K562 (cell line): ENCODE measurements at regions not wholly inside any gene's neighbourhood (a gene's known extent, or its start where the extent isn't known, plus 50 kb on each side); places are given as distances from the start of the nearest gene placed in this dataset.

Experiments used
- ATAC-seq: fragments of 200-7000 bp; cut with Tn5 transposase; 3 replicates; pipeline ENCODE4 v1.9.1; 2020; ENCODE audit warnings: moderate library complexity
- BruUV-seq: library from RNA; stranded (reverse); fragments of 400-500 nt; replicated peaks from 2 replicates; lab custom pipeline; 2021; lab: Mats Ljungman, UMichigan
- CTCF ChIA-PET: fragments of 300-600 bp; formaldehyde crosslinking; extraction: SDS; loops from one replicate; lab custom pipeline; 2021; ENCODE audit warnings: low intra/inter-chr PET ratio; lab: Yijun Ruan, JAX
- POLR2A ChIA-PET: fragments of 300-600, 350-650 bp; sonication (Branson Sonifier 250); formaldehyde crosslinking; extraction: SDS; loops from one replicate; lab custom pipeline; 2021; ENCODE audit warnings: antibody characterized with exemption, inconsistent platforms; lab: Yijun Ruan, JAX
- DNase-seq, 4 experiments: peaks; one replicate each; pipeline versions ENCODE4 v3.0.0 to v3.0.0-alpha.2; 2011 to 2018; ENCODE audit warnings: low spot score in 3 of 4, mixed read lengths in 3 of 4; ENCODE audit errors: extremely low read depth in 1 of 4
- FAIRE-seq: peaks from 2 replicates; lab custom pipeline; 2011; peaks lifted over from hg19 to GRCh38; lab: Jason Lieb, UNC
- H2AFZ ChIP-seq: 2 replicates; pipeline ENCODE4 v1.6.0; 2011; ENCODE audit warnings: low read depth, low read length, control low read depth, inconsistent platforms
- H3K27ac ChIP-seq: fragments of 200-600 bp; 3 replicates; pipeline ENCODE4 v1.8.0; 2011; ENCODE audit warnings: low read depth, mild to moderate bottlenecking, control low read depth, inconsistent platforms, low read length, moderate library complexity, mixed read lengths; ENCODE audit errors: extremely low read depth
- H3K27me3 ChIP-seq, 2 experiments: fragments of 300-600 bp in 1 of 2; 2 replicates in 1 of 2; 3 replicates in 1 of 2; pipeline versions ENCODE4 v1.6.0 to v1.8.0; 2011; ENCODE audit warnings: inconsistent platforms in 2 of 2, low read length in 2 of 2, mild to moderate bottlenecking in 1 of 2, mixed read lengths in 1 of 2, moderate library complexity in 1 of 2; ENCODE audit not compliant: control insufficient read depth in 2 of 2, insufficient read depth in 2 of 2
- H3K36me3 ChIP-seq: fragments of 300-600 bp; 3 replicates; pipeline ENCODE4 v1.8.0; 2011; ENCODE audit warnings: mild to moderate bottlenecking, low read length, inconsistent platforms; ENCODE audit not compliant: control insufficient read depth, insufficient read depth
- H3K4me1 ChIP-seq, 2 experiments: fragments of 200-600 bp in 1 of 2; replicated peaks in 1 of 2; 2 replicates in 1 of 2; 3 replicates in 1 of 2; pipeline versions ENCODE4 v1.5.1 to v1.8.0; 2011; ENCODE audit warnings: inconsistent platforms in 2 of 2, low read length in 2 of 2, mild to moderate bottlenecking in 1 of 2, mixed read lengths in 1 of 2, moderate library complexity in 1 of 2; ENCODE audit not compliant: control insufficient read depth in 2 of 2, insufficient read depth in 2 of 2
- H3K4me2 ChIP-seq: 2 replicates; pipeline ENCODE4 v1.6.1; 2011; ENCODE audit warnings: low read length, control low read depth, inconsistent platforms, mixed read lengths; ENCODE audit not compliant: insufficient read depth
- H3K4me3 ChIP-seq: fragments of 200-600 bp; sonication (generic), shearing (Covaris generic); 2 replicates; pipeline ENCODE4 v1.5.1; 2016; ENCODE audit warnings: control low read depth, inconsistent platforms
- H3K79me2 ChIP-seq: fragments of 200-600 bp; 3 replicates; pipeline ENCODE4 v1.8.0; 2011; ENCODE audit warnings: low read length, inconsistent platforms; ENCODE audit not compliant: control insufficient read depth, insufficient read depth
- H3K9ac ChIP-seq, 2 experiments: 2 replicates each; pipeline versions ENCODE4 v1.6.0 to v1.6.1; 2011; ENCODE audit warnings: low read depth in 2 of 2, low read length in 2 of 2, control low read depth in 1 of 2, inconsistent platforms in 1 of 2, mild to moderate bottlenecking in 1 of 2, mixed read lengths in 1 of 2; ENCODE audit not compliant: insufficient read depth in 1 of 2
- H3K9me1 ChIP-seq: one replicate; pipeline ENCODE4 v1.6.0; 2011; ENCODE audit warnings: inconsistent platforms, mild to moderate bottlenecking, low read length, moderate library complexity; ENCODE audit not compliant: control insufficient read depth, insufficient read depth
- H3K9me3 ChIP-seq: replicated peaks from 2 replicates; pipeline ENCODE4 v1.5.1; 2011; ENCODE audit warnings: low read depth, low read length, inconsistent platforms; ENCODE audit not compliant: control insufficient read depth, insufficient read depth
- H4K20me1 ChIP-seq: replicated peaks from 2 replicates; pipeline ENCODE4 v1.6.1; 2011; ENCODE audit warnings: low read length, inconsistent platforms, mixed read lengths; ENCODE audit not compliant: control insufficient read depth, insufficient read depth
- AFF1 ChIP-seq, 2 experiments: fragments of 450-650 bp; IDR thresholded peaks; 2 replicates each; pipeline ENCODE4 v1.6.1; 2018; ENCODE audit warnings: mild to moderate bottlenecking in 2 of 2, low read depth in 1 of 2; ENCODE audit not compliant: partially characterized antibody in 2 of 2
- CREB1 ChIP-seq, 2 experiments: sonication (generic) in 1 of 2; formaldehyde crosslinking in 1 of 2; IDR thresholded peaks; 2 replicates each; pipeline versions ENCODE4 v1.6.1 to v1.8.0; 2012 to 2022; ENCODE audit warnings: inconsistent platforms in 1 of 2, mild to moderate bottlenecking in 1 of 2, missing genetic modification reagents in 1 of 2, moderate library complexity in 1 of 2
- FOS ChIP-seq: IDR thresholded peaks from 3 replicates; pipeline ENCODE4 v1.6.1; 2011; ENCODE audit not compliant: insufficient read length; ENCODE audit errors: extremely low read depth
- NFIX ChIP-seq: fragments of 250-450 bp; sonication (Bioruptor Pico); IDR thresholded peaks from 2 replicates; pipeline ENCODE4 v1.4.0; 2020; ENCODE audit warnings: low read depth, mild to moderate bottlenecking, moderate library complexity
- SAFB ChIP-seq: fragments of 200-400 bp; formaldehyde crosslinking; IDR thresholded peaks from 2 replicates; pipeline ENCODE4 v1.6.1; 2017; ENCODE audit warnings: low read depth, low read length, borderline replicate concordance
- SRSF9 ChIP-seq: fragments of 200-400 bp; formaldehyde crosslinking; IDR thresholded peaks from 2 replicates; pipeline ENCODE4 v1.6.1; 2017; ENCODE audit warnings: low read depth, low read length, borderline replicate concordance
- ZC3H11A ChIP-seq: IDR thresholded peaks from 2 replicates; pipeline ENCODE4 v1.6.1; 2012; ENCODE audit warnings: low read depth, low read length, improper control_type of control experiment
- WGBS: fragments of 100-300 bp; shearing (Covaris generic); methylation state at CpG from one replicate; pipeline ENCODE4 v1.1.6; 2016; ENCODE audit warnings: low coverage, mixed read lengths; ENCODE audit not compliant: insufficient coverage; ENCODE audit errors: missing lambda C conversion rate; 5-methylcytosine and 5-hydroxymethylcytosine counted together
- in situ Hi-C: fragments of 300-500 bp; cut with MboI; formaldehyde crosslinking; loops from 4 replicates; pipeline ENCODE4 v1.15.0; 2018; ENCODE audit warnings: inconsistent platforms, mixed read lengths
- intact Hi-C: fragments of 100-400 bp; cut with micrococcal nuclease; formaldehyde crosslinking; loops from 2 replicates; pipeline ENCODE4 v1.14.2; 2022
- TF ChIP-seq, protein P1 (sequence below), 2 experiments: fragments of 450-650 bp in 1 of 2; sonication (generic) in 1 of 2; formaldehyde crosslinking in 1 of 2; IDR thresholded peaks; 2 replicates each; pipeline versions ENCODE4 v1.7.1 to v1.9.0; 2016 to 2022; ENCODE audit warnings: inconsistent platforms in 1 of 2, mild to moderate bottlenecking in 1 of 2, missing genetic modification reagents in 1 of 2

DNA sequence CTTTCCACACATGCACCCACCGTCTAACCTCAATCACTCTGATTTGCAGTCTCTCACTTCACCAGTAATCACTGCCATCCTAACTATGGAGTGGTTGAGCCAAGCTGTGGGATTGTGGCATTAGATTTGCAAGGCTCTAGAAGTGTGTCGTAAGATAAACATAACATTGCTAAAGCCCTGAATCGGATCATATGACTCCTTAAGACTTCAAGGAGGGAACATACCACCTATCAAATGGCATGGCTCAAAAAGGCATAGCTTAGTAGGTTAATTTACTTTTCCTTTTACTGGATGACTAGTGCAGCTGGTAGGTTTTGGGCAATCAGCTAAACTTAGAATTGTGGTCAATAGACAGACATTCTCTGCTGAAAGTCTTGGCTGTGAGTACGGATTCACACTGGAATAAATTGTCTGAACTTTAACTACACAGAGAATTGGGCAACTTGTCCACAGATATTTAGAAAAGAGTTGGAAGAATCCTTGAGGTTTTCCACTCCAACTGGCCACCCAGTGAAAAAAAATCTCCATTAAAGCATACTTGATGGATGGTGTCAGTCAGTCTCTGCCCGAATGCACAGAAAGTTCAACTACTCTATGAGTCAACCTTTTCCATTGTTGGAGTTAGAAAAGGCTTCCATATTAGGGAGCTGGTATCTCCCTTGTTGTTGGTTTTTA lies 476.7 kb upstream of the CBLB start:
- FAIRE-seq (no peak), DNase-seq (no peak), ATAC-seq (no peak)
- Histone ChIP-seq H3K27ac (no peak overlapping the region), H3K4me1 (no peaks in the 10 kb centered on the region), H3K9ac (no peak overlapping the region), H3K27me3 (no peaks in the 10 kb centered on the region), H4K20me1 (no peaks in the 10 kb centered on the region), H3K79me2 (no peaks in the 10 kb centered on the region), H3K9me1 (no peaks in the 10 kb centered on the region), H3K4me2 (no peak overlapping the region), H3K36me3 (no peaks in the 10 kb centered on the region), H3K9me3 (no peaks in the 10 kb centered on the region), H3K4me3 (no peak overlapping the region), H2AFZ (no peak overlapping the region)
- intact Hi-C loops (no loop called here), in situ Hi-C loops (no loop called here)
- WGBS: 3% methylated on average over 4 of the region's 5 CpGs
- CTCF ChIA-PET: no interaction called here
- no TSS peak for BruUV-seq
- POLR2A ChIA-PET: no interaction called here
- TF ChIP-seq SAFB (no peak), FOS (no peak), ZC3H11A (no peak), NFIX (CRISPR knock-in tag) (no peak), CREB1 (IDR thresholded peaks at IDR 0.05) (no peak), CREB1 (CRISPR knock-in tag; IDR thresholded peaks at IDR 0.05) (no peak), AFF1 (IDR thresholded peaks at IDR 0.05; ENCODE audit: low read depth in 1 of 2, partially characterized antibody in 2 of 2) (no peak), SRSF9 (no peak)
- TF ChIP-seq, protein P1, sequence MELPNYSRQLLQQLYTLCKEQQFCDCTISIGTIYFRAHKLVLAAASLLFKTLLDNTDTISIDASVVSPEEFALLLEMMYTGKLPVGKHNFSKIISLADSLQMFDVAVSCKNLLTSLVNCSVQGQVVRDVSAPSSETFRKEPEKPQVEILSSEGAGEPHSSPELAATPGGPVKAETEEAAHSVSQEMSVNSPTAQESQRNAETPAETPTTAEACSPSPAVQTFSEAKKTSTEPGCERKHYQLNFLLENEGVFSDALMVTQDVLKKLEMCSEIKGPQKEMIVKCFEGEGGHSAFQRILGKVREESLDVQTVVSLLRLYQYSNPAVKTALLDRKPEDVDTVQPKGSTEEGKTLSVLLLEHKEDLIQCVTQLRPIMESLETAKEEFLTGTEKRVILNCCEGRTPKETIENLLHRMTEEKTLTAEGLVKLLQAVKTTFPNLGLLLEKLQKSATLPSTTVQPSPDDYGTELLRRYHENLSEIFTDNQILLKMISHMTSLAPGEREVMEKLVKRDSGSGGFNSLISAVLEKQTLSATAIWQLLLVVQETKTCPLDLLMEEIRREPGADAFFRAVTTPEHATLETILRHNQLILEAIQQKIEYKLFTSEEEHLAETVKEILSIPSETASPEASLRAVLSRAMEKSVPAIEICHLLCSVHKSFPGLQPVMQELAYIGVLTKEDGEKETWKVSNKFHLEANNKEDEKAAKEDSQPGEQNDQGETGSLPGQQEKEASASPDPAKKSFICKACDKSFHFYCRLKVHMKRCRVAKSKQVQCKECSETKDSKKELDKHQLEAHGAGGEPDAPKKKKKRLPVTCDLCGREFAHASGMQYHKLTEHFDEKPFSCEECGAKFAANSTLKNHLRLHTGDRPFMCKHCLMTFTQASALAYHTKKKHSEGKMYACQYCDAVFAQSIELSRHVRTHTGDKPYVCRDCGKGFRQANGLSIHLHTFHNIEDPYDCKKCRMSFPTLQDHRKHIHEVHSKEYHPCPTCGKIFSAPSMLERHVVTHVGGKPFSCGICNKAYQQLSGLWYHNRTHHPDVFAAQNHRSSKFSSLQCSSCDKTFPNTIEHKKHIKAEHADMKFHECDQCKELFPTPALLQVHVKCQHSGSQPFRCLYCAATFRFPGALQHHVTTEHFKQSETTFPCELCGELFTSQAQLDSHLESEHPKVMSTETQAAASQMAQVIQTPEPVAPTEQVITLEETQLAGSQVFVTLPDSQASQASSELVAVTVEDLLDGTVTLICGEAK (IDR thresholded peaks at IDR 0.05): no peak
- TF ChIP-seq, protein P1 (CRISPR knock-in tag; IDR thresholded peaks at IDR 0.05): no peak
